ENCODE measurements at regions not wholly inside any gene's neighbourhood (a gene's known extent, or its start where the extent isn't known, plus 50 kb on each side); places are given as distances from the start of the nearest gene placed in this dataset.

DNA sequence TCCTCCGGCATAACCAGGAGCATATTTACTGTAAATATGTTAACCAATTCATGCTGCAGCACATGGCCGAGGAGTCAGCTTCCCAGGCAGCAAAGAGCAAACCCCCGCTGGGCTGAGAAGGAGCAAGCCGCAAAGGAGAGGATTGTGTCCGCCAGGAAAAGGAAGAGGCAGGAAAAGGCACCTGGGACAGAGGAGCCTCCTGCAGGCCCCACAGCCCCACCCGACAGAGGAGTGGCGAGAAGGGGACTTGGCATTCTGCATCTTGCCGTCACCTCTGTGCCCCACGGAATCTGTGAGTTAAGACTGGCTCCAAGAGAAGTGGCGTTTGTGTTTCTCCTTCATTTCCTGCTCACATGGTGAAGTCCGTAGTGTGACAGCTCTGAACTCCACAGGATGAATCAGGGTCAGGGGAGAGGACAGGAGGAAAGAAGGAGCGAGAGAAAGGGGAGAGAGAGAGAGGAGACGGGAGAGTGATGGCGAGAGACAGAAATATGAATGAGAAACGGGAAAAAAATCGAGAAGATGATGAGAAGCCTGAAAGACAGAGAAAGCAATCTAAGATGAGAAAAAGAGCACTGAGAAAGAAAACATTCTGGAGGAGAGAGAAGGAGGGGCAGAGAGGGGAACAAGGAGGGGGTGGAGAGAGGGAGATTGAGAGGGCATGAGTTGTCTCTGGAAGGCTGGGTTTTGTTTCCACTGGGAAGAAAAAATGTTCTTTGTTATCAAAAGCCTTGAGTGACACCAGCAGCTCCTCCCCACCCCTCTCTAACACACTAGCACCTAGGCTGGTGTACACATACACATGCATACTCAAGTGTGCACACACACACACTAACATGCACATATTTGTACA, 489.6 kb downstream of the MN1 start:
- H3K79me1 ChIP-seq (replicated peaks; ENCODE audit: low read length, poor library complexity, severe bottlenecking), result no peaks in the 10 kb centered on the region
- no peak overlapping the region for H2BK15ac ChIP-seq (ENCODE audit: low read depth, poor library complexity, severe bottlenecking)
- H4K91ac ChIP-seq (ENCODE audit: low read length), result peak overlapping the region; percentile 83
- H3K4ac ChIP-seq (ENCODE audit: low read depth in 1 of 2, low read length in 2 of 2), result peak overlapping the region in 1 of 2 experiments; percentile 75
- peak overlapping the region; percentile 83 for H2AK5ac ChIP-seq (ENCODE audit: low read length, severe bottlenecking)
- H2BK120ac ChIP-seq (ENCODE audit: low read depth, low read length), result no peak overlapping the region
- peak overlapping the region; percentile 1 to 88 for H3K18ac ChIP-seq (ENCODE audit: low read depth in 1 of 2, low read length in 2 of 2)
- WGBS, result 13% methylated on average over 15 of the region's 16 CpGs
- no peaks in the 10 kb centered on the region for H3K9me3 ChIP-seq (ENCODE audit: control insufficient read depth, low read length)
- H4K8ac ChIP-seq (ENCODE audit: low read length), result peak overlapping the region; percentile 19
- peak overlapping the region; percentile 9 for H3K27ac ChIP-seq (ENCODE audit: low read length, poor library complexity, severe bottlenecking)
- no peak overlapping the region for H3K4me3 ChIP-seq (ENCODE audit: insufficient read depth in 1 of 2, low read depth in 1 of 2, low read length in 2 of 2)
- no peaks in the 10 kb centered on the region for H3K36me3 ChIP-seq (ENCODE audit: control insufficient read depth in 1 of 2, insufficient read depth in 2 of 2, low read depth in 1 of 2, low read length in 2 of 2)
- peaks cover 0 to 58% of the 10 kb centered on the region in 2 experiments for H3K27me3 ChIP-seq (ENCODE audit: control insufficient read depth in 1 of 2, insufficient read depth in 1 of 2, low read length in 2 of 2)
- peak; percentile 42 for DNase-seq
- no peak overlapping the region for H3K9ac ChIP-seq (ENCODE audit: low read length)
- no peak overlapping the region for H2AFZ ChIP-seq (ENCODE audit: low read depth, low read length)
- H3K4me2 ChIP-seq (ENCODE audit: low read length, poor library complexity, severe bottlenecking), result peak overlapping the region; percentile 79
- peak overlapping the region in 1 of 2 experiments; percentile 58 for H3K14ac ChIP-seq (ENCODE audit: low read length in 2 of 2)
- no peak overlapping the region for H2BK5ac ChIP-seq (ENCODE audit: low read depth, low read length, poor library complexity, severe bottlenecking)
- H3K23ac ChIP-seq (ENCODE audit: low read length in 2 of 2), result peak overlapping the region in 1 of 2 experiments; percentile 2
- peaks cover 38% of the 10 kb centered on the region for H3K4me1 ChIP-seq (ENCODE audit: control insufficient read depth, insufficient read depth, low read depth, low read length)
- H2BK12ac ChIP-seq (ENCODE audit: low read length in 2 of 2), result peak overlapping the region in 1 of 2 experiments; percentile 56

DNA sequence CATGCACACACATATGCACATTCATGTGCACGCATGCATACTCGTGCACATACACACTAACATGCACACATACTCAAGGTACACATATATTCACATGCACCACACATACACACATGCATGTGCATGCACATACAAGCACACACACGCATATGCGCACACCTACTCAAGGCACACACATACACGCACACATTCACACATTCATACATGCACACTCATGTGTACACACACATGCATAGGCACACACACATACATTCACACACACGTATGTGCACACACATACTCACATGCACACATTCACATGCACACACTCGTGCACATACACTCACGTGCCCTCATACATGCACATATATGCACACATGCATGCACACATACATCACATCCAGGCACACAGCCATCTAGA, 489.0 kb downstream of the MN1 start:
- 80% methylated on average over 8 of the region's 8 CpGs for WGBS
- H2BK5ac ChIP-seq (ENCODE audit: low read depth, low read length, poor library complexity, severe bottlenecking), result no peak overlapping the region

DNA sequence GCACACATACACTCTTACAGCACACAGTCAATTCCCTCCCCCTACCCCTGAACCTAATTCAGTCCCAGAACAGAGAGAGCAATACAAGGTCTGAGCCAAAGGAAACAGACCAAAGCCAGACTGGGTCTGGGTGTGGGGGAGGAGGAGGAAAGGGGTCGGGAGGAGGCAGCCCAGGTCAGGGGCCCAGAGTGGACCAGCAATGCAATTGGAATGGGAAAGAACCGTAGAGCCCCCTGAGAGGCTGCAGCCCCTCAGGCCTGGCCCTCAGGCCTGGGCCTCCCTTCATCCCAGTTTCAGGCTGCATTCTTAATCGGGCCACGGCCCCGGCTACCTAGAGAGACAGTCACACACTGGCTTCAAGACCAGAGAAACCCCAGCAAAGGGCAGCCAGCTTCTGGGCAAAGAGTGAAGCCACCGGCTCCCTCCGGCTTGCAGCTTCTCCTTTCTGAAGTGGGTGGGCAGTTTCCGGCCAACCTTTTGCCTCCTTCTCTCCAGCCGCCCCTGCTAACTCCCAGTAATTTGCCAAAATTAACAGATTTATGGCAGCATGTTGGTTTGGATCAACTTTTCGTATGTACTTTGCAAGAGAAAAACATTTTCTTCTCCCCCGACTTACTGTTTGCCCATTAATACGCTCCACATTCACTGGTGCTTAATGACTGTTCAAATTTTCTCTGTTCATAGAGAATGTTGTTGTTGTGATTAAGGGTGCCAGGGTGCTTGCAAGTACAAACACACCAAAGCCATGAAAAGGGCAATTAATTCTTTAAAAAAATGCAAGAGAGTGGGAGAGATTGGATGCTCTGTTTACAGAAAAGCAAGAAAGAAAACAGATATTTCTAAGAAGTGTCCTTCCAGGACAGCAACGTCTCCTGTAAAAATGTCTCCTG, 488.3 kb downstream of the MN1 start:
- 40% methylated on average over 13 of the region's 13 CpGs for WGBS
- no peak overlapping the region for H2AK5ac ChIP-seq (ENCODE audit: low read length, severe bottlenecking)
- H2BK15ac ChIP-seq (ENCODE audit: low read depth, poor library complexity, severe bottlenecking), result peak overlapping the region; percentile 53
- H3K27me3 ChIP-seq (ENCODE audit: control insufficient read depth in 1 of 2, insufficient read depth in 1 of 2, low read length in 2 of 2), result peaks cover 0 to 71% of the 10 kb centered on the region in 2 experiments
- H3K9me3 ChIP-seq (ENCODE audit: control insufficient read depth, low read length), result no peaks in the 10 kb centered on the region
- no peak overlapping the region for H3K4me2 ChIP-seq (ENCODE audit: low read length, poor library complexity, severe bottlenecking)
- peak overlapping the region; percentile 44 to 64 for H3K18ac ChIP-seq (ENCODE audit: low read depth in 1 of 2, low read length in 2 of 2)
- peak overlapping the region; percentile 71 for H4K8ac ChIP-seq (ENCODE audit: low read length)
- H2BK5ac ChIP-seq (ENCODE audit: low read depth, low read length, poor library complexity, severe bottlenecking), result peak overlapping the region; percentile 25
- peak overlapping the region in 1 of 2 experiments; percentile 23 for H2BK12ac ChIP-seq (ENCODE audit: low read length in 2 of 2)
- no peak for DNase-seq
- no peak overlapping the region for H3K4me3 ChIP-seq (ENCODE audit: insufficient read depth in 1 of 2, low read depth in 1 of 2, low read length in 2 of 2)
- H2BK120ac ChIP-seq (ENCODE audit: low read depth, low read length), result peak overlapping the region; percentile 66
- peak overlapping the region; percentile 71 for H4K91ac ChIP-seq (ENCODE audit: low read length)
- H3K27ac ChIP-seq (ENCODE audit: low read length, poor library complexity, severe bottlenecking), result peak overlapping the region; percentile 4
- H3K4ac ChIP-seq (ENCODE audit: low read depth in 1 of 2, low read length in 2 of 2), result peak overlapping the region in 1 of 2 experiments; percentile 4
- no peak overlapping the region for H2AFZ ChIP-seq (ENCODE audit: low read depth, low read length)
- no peak overlapping the region for H3K23ac ChIP-seq (ENCODE audit: low read length in 2 of 2)
- no peaks in the 10 kb centered on the region for H3K79me1 ChIP-seq (replicated peaks; ENCODE audit: low read length, poor library complexity, severe bottlenecking)
- peaks cover 45% of the 10 kb centered on the region for H3K4me1 ChIP-seq (ENCODE audit: control insufficient read depth, insufficient read depth, low read depth, low read length)
- H3K9ac ChIP-seq (ENCODE audit: low read length), result no peak overlapping the region
- H3K36me3 ChIP-seq (ENCODE audit: control insufficient read depth in 1 of 2, insufficient read depth in 2 of 2, low read depth in 1 of 2, low read length in 2 of 2), result no peaks in the 10 kb centered on the region
- peak overlapping the region in 1 of 2 experiments; percentile 35 for H3K14ac ChIP-seq (ENCODE audit: low read length in 2 of 2)

More for the DNA sequence above, 489.0 kb downstream of the MN1 start:
- H3K4me3 ChIP-seq (ENCODE audit: insufficient read depth in 1 of 2, low read depth in 1 of 2, low read length in 2 of 2), result no peak overlapping the region
- H3K79me1 ChIP-seq (replicated peaks; ENCODE audit: low read length, poor library complexity, severe bottlenecking), result no peaks in the 10 kb centered on the region
- no peaks in the 10 kb centered on the region for H3K9me3 ChIP-seq (ENCODE audit: control insufficient read depth, low read length)
- H3K14ac ChIP-seq (ENCODE audit: low read length in 2 of 2), result peak overlapping the region in 1 of 2 experiments; percentile 35
- H2AFZ ChIP-seq (ENCODE audit: low read depth, low read length), result no peak overlapping the region
- no peak overlapping the region for H2AK5ac ChIP-seq (ENCODE audit: low read length, severe bottlenecking)
- peak overlapping the region; percentile 67 for H4K91ac ChIP-seq (ENCODE audit: low read length)
- H3K4ac ChIP-seq (ENCODE audit: low read depth in 1 of 2, low read length in 2 of 2), result no peak overlapping the region
- no peak overlapping the region for H3K9ac ChIP-seq (ENCODE audit: low read length)
- no peaks in the 10 kb centered on the region for H3K36me3 ChIP-seq (ENCODE audit: control insufficient read depth in 1 of 2, insufficient read depth in 2 of 2, low read depth in 1 of 2, low read length in 2 of 2)
- peaks cover 42% of the 10 kb centered on the region for H3K4me1 ChIP-seq (ENCODE audit: control insufficient read depth, insufficient read depth, low read depth, low read length)
- H2BK12ac ChIP-seq (ENCODE audit: low read length in 2 of 2), result peak overlapping the region in 1 of 2 experiments; percentile 23
- no peak overlapping the region for H2BK120ac ChIP-seq (ENCODE audit: low read depth, low read length)
- peak overlapping the region in 1 of 2 experiments; percentile 2 for H3K23ac ChIP-seq (ENCODE audit: low read length in 2 of 2)
- H3K27ac ChIP-seq (ENCODE audit: low read length, poor library complexity, severe bottlenecking), result no peak overlapping the region
- H2BK15ac ChIP-seq (ENCODE audit: low read depth, poor library complexity, severe bottlenecking), result no peak overlapping the region
- H3K18ac ChIP-seq (ENCODE audit: low read depth in 1 of 2, low read length in 2 of 2), result peak overlapping the region; percentile 44 to 64
- DNase-seq, result no peak
- peak overlapping the region; percentile 71 for H4K8ac ChIP-seq (ENCODE audit: low read length)
- no peak overlapping the region for H3K4me2 ChIP-seq (ENCODE audit: low read length, poor library complexity, severe bottlenecking)
- peaks cover 0 to 64% of the 10 kb centered on the region in 2 experiments for H3K27me3 ChIP-seq (ENCODE audit: control insufficient read depth in 1 of 2, insufficient read depth in 1 of 2, low read length in 2 of 2)
